K562 (cell line): ENCODE measurements at regions not wholly inside any gene's neighbourhood (a gene's known extent, or its start where the extent isn't known, plus 50 kb on each side); places are given as distances from the start of the nearest gene placed in this dataset.

Source experiments
- ATAC-seq: fragments of 200-7000 bp; cut with Tn5 transposase; 3 replicates; pipeline ENCODE4 v1.9.1; 2020; ENCODE audit warnings: moderate library complexity
- BruUV-seq: library from RNA; stranded (reverse); fragments of 400-500 nt; replicated peaks from 2 replicates; lab custom pipeline; 2021; lab: Mats Ljungman, UMichigan
- CTCF ChIA-PET: fragments of 300-600 bp; formaldehyde crosslinking; extraction: SDS; loops from one replicate; lab custom pipeline; 2021; ENCODE audit warnings: low intra/inter-chr PET ratio; lab: Yijun Ruan, JAX
- POLR2A ChIA-PET: fragments of 300-600, 350-650 bp; sonication (Branson Sonifier 250); formaldehyde crosslinking; extraction: SDS; loops from one replicate; lab custom pipeline; 2021; ENCODE audit warnings: antibody characterized with exemption, inconsistent platforms; lab: Yijun Ruan, JAX
- DNase-seq, 4 experiments: peaks; one replicate each; pipeline versions ENCODE4 v3.0.0 to v3.0.0-alpha.2; 2011 to 2018; ENCODE audit warnings: low spot score in 3 of 4, mixed read lengths in 3 of 4; ENCODE audit errors: extremely low read depth in 1 of 4
- FAIRE-seq: peaks from 2 replicates; lab custom pipeline; 2011; peaks lifted over from hg19 to GRCh38; lab: Jason Lieb, UNC
- H2AFZ ChIP-seq: 2 replicates; pipeline ENCODE4 v1.6.0; 2011; ENCODE audit warnings: low read depth, low read length, control low read depth, inconsistent platforms
- H3K27ac ChIP-seq: fragments of 200-600 bp; 3 replicates; pipeline ENCODE4 v1.8.0; 2011; ENCODE audit warnings: low read depth, mild to moderate bottlenecking, control low read depth, inconsistent platforms, low read length, moderate library complexity, mixed read lengths; ENCODE audit errors: extremely low read depth
- H3K27me3 ChIP-seq, 2 experiments: fragments of 300-600 bp in 1 of 2; 2 replicates in 1 of 2; 3 replicates in 1 of 2; pipeline versions ENCODE4 v1.6.0 to v1.8.0; 2011; ENCODE audit warnings: inconsistent platforms in 2 of 2, low read length in 2 of 2, mild to moderate bottlenecking in 1 of 2, mixed read lengths in 1 of 2, moderate library complexity in 1 of 2; ENCODE audit not compliant: control insufficient read depth in 2 of 2, insufficient read depth in 2 of 2
- H3K36me3 ChIP-seq: fragments of 300-600 bp; 3 replicates; pipeline ENCODE4 v1.8.0; 2011; ENCODE audit warnings: mild to moderate bottlenecking, low read length, inconsistent platforms; ENCODE audit not compliant: control insufficient read depth, insufficient read depth
- H3K4me1 ChIP-seq, 2 experiments: fragments of 200-600 bp in 1 of 2; replicated peaks in 1 of 2; 2 replicates in 1 of 2; 3 replicates in 1 of 2; pipeline versions ENCODE4 v1.5.1 to v1.8.0; 2011; ENCODE audit warnings: inconsistent platforms in 2 of 2, low read length in 2 of 2, mild to moderate bottlenecking in 1 of 2, mixed read lengths in 1 of 2, moderate library complexity in 1 of 2; ENCODE audit not compliant: control insufficient read depth in 2 of 2, insufficient read depth in 2 of 2
- H3K4me2 ChIP-seq: 2 replicates; pipeline ENCODE4 v1.6.1; 2011; ENCODE audit warnings: low read length, control low read depth, inconsistent platforms, mixed read lengths; ENCODE audit not compliant: insufficient read depth
- H3K4me3 ChIP-seq: fragments of 200-600 bp; sonication (generic), shearing (Covaris generic); 2 replicates; pipeline ENCODE4 v1.5.1; 2016; ENCODE audit warnings: control low read depth, inconsistent platforms
- H3K79me2 ChIP-seq: fragments of 200-600 bp; 3 replicates; pipeline ENCODE4 v1.8.0; 2011; ENCODE audit warnings: low read length, inconsistent platforms; ENCODE audit not compliant: control insufficient read depth, insufficient read depth
- H3K9ac ChIP-seq, 2 experiments: 2 replicates each; pipeline versions ENCODE4 v1.6.0 to v1.6.1; 2011; ENCODE audit warnings: low read depth in 2 of 2, low read length in 2 of 2, control low read depth in 1 of 2, inconsistent platforms in 1 of 2, mild to moderate bottlenecking in 1 of 2, mixed read lengths in 1 of 2; ENCODE audit not compliant: insufficient read depth in 1 of 2
- H3K9me1 ChIP-seq: one replicate; pipeline ENCODE4 v1.6.0; 2011; ENCODE audit warnings: inconsistent platforms, mild to moderate bottlenecking, low read length, moderate library complexity; ENCODE audit not compliant: control insufficient read depth, insufficient read depth
- H3K9me3 ChIP-seq: replicated peaks from 2 replicates; pipeline ENCODE4 v1.5.1; 2011; ENCODE audit warnings: low read depth, low read length, inconsistent platforms; ENCODE audit not compliant: control insufficient read depth, insufficient read depth
- H4K20me1 ChIP-seq: replicated peaks from 2 replicates; pipeline ENCODE4 v1.6.1; 2011; ENCODE audit warnings: low read length, inconsistent platforms, mixed read lengths; ENCODE audit not compliant: control insufficient read depth, insufficient read depth
- CREBBP ChIP-seq: IDR thresholded peaks from one replicate; pipeline ENCODE4 v1.6.1; 2012; ENCODE audit warnings: low read depth, mild to moderate bottlenecking, control low read depth, inconsistent platforms, low read length
- GTF2E2 ChIP-seq: fragments of 200-800 bp; sonication (Bioruptor generic); IDR thresholded peaks from 2 replicates; pipeline ENCODE4 v1.6.1; 2016; ENCODE audit warnings: missing genetic modification characterization, missing compliant biosample characterization
- KAT2B ChIP-seq: IDR thresholded peaks from one replicate; pipeline ENCODE4 v1.6.1; 2012; ENCODE audit warnings: low read depth, mild to moderate bottlenecking, control low read depth, inconsistent platforms, low read length, moderate library complexity
- KDM4B ChIP-seq, 2 experiments: fragments of 450-650 bp in 1 of 2; sonication (generic) in 1 of 2; IDR thresholded peaks; 2 replicates each; pipeline ENCODE4 v1.6.1; 2016 to 2017; ENCODE audit warnings: borderline replicate concordance in 2 of 2, antibody characterized with exemption in 1 of 2, low read depth in 1 of 2, mild to moderate bottlenecking in 1 of 2
- NFATC3 ChIP-seq: fragments of 450-650 bp; IDR thresholded peaks from 2 replicates; pipeline ENCODE4 v1.6.1; 2017; ENCODE audit warnings: mild to moderate bottlenecking
- PHTF2 ChIP-seq: fragments of 250-450 bp; sonication (Bioruptor Pico); IDR thresholded peaks from 2 replicates; pipeline ENCODE4 v1.5.0; 2021; ENCODE audit warnings: mild to moderate bottlenecking
- TBP ChIP-seq: optimal IDR thresholded peaks from 2 replicates; pipeline ENCODE3; 2011; ENCODE audit warnings: low read depth, low read length, improper control_type of control experiment
- ZNF695 ChIP-seq: fragments of 450-650 bp; formaldehyde crosslinking; IDR thresholded peaks from 2 replicates; pipeline ENCODE4 v1.4.0; 2020; ENCODE audit warnings: mild to moderate bottlenecking, moderate library complexity
- ZNF766 ChIP-seq: fragments of 200-800 bp; sonication (Bioruptor generic); conservative IDR thresholded peaks from 2 replicates; pipeline ENCODE4 v1.6.1; 2016; ENCODE audit warnings: missing genetic modification characterization, missing compliant biosample characterization
- WGBS: fragments of 100-300 bp; shearing (Covaris generic); methylation state at CpG from one replicate; pipeline ENCODE4 v1.1.6; 2016; ENCODE audit warnings: low coverage, mixed read lengths; ENCODE audit not compliant: insufficient coverage; ENCODE audit errors: missing lambda C conversion rate; 5-methylcytosine and 5-hydroxymethylcytosine counted together
- in situ Hi-C: fragments of 300-500 bp; cut with MboI; formaldehyde crosslinking; loops from 4 replicates; pipeline ENCODE4 v1.15.0; 2018; ENCODE audit warnings: inconsistent platforms, mixed read lengths
- intact Hi-C: fragments of 100-400 bp; cut with micrococcal nuclease; formaldehyde crosslinking; loops from 2 replicates; pipeline ENCODE4 v1.14.2; 2022
- TF ChIP-seq, protein P1 (sequence below): sonication (generic); formaldehyde crosslinking; IDR thresholded peaks from 2 replicates; pipeline ENCODE4 v1.8.1; 2023; ENCODE audit warnings: mild to moderate bottlenecking, missing genetic modification reagents
- TF ChIP-seq, protein P2 (sequence below), 2 experiments: fragments of 450-650 bp; conservative IDR thresholded peaks; 2 replicates each; pipeline ENCODE4 v1.6.1; 2017; ENCODE audit warnings: mild to moderate bottlenecking in 2 of 2, moderate library complexity in 2 of 2
- TF ChIP-seq, protein P3 (sequence below): fragments of 250-450 bp; sonication (Bioruptor Pico); IDR thresholded peaks from 2 replicates; pipeline ENCODE4 v1.5.1; 2021; ENCODE audit warnings: mild to moderate bottlenecking
- TF ChIP-seq, protein P4 (sequence below): fragments of 250-450 bp; sonication (Bioruptor Pico); IDR thresholded peaks from 2 replicates; pipeline ENCODE4 v1.5.0; 2021

DNA sequence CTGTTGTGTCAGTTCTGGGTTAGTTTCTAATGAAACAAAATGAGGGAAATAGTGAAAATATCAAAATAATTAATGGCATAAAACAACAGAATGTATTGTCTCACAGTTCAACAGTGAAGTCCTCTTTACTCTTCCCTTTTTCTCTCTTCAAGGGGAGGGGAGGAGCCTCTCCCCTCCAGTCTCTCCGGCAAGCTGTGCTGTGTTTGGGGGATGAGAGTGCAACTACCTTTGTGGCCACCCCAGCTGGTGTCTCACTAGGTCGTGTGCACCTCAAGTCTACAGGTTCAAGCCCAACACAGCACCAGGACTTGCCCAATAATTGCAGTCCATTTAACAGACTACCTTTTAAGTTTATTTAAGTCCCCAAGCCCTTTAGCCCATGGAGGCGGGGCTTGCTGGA, 271.7 kb upstream of the DOK6 start:
- Histone ChIP-seq H3K4me1 (no peaks in the 10 kb centered on the region), H3K9ac (no peak overlapping the region), H3K36me3 (no peaks in the 10 kb centered on the region), H4K20me1 (no peaks in the 10 kb centered on the region), H3K27ac (no peak overlapping the region), H3K4me2 (no peak overlapping the region), H3K9me1 (no peaks in the 10 kb centered on the region), H3K27me3 (no peaks in the 10 kb centered on the region), H2AFZ (no peak overlapping the region), H3K79me2 (no peaks in the 10 kb centered on the region), H3K4me3 (no peak overlapping the region), H3K9me3 (no peaks in the 10 kb centered on the region)
- TF ChIP-seq, protein P1, sequence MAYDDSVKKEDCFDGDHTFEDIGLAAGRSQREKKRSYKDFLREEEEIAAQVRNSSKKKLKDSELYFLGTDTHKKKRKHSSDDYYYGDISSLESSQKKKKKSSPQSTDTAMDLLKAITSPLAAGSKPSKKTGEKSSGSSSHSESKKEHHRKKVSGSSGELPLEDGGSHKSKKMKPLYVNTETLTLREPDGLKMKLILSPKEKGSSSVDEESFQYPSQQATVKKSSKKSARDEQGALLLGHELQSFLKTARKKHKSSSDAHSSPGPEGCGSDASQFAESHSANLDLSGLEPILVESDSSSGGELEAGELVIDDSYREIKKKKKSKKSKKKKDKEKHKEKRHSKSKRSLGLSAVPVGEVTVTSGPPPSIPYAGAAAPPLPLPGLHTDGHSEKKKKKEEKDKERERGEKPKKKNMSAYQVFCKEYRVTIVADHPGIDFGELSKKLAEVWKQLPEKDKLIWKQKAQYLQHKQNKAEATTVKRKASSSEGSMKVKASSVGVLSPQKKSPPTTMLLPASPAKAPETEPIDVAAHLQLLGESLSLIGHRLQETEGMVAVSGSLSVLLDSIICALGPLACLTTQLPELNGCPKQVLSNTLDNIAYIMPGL (CRISPR knock-in tag), result no peak
- TF ChIP-seq TBP (no peak), CREBBP (no peak), ZNF695 (CRISPR knock-in tag) (no peak), GTF2E2 (tag) (no peak), ZNF766 (CRISPR knock-in tag) (no peak), PHTF2 (no peak), KAT2B (no peak), NFATC3 (no peak), KDM4B (IDR thresholded peaks at IDR 0.05; ENCODE audit: borderline replicate concordance in 2 of 2, low read depth in 1 of 2) (no peak)
- TF ChIP-seq, protein P2, sequence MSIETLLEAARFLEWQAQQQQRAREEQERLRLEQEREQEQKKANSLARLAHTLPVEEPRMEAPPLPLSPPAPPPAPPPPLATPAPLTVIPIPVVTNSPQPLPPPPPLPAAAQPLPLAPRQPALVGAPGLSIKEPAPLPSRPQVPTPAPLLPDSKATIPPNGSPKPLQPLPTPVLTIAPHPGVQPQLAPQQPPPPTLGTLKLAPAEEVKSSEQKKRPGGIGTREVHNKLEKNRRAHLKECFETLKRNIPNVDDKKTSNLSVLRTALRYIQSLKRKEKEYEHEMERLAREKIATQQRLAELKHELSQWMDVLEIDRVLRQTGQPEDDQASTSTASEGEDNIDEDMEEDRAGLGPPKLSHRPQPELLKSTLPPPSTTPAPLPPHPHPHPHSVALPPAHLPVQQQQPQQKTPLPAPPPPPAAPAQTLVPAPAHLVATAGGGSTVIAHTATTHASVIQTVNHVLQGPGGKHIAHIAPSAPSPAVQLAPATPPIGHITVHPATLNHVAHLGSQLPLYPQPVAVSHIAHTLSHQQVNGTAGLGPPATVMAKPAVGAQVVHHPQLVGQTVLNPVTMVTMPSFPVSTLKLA (conservative IDR thresholded peaks at IDR 0.05), result no peak
- TF ChIP-seq, protein P3, sequence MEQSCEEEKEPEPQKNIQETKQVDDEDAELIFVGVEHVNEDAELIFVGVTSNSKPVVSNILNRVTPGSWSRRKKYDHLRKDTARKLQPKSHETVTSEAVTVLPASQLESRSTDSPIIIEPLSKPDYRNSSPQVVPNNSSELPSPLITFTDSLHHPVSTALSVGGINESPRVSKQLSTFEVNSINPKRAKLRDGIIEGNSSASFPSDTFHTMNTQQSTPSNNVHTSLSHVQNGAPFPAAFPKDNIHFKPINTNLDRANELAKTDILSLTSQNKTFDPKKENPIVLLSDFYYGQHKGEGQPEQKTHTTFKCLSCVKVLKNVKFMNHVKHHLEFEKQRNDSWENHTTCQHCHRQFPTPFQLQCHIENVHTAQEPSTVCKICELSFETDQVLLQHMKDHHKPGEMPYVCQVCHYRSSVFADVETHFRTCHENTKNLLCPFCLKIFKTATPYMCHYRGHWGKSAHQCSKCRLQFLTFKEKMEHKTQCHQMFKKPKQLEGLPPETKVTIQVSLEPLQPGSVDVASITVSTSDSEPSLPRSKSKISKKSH, result no peak
- TF ChIP-seq, protein P4, sequence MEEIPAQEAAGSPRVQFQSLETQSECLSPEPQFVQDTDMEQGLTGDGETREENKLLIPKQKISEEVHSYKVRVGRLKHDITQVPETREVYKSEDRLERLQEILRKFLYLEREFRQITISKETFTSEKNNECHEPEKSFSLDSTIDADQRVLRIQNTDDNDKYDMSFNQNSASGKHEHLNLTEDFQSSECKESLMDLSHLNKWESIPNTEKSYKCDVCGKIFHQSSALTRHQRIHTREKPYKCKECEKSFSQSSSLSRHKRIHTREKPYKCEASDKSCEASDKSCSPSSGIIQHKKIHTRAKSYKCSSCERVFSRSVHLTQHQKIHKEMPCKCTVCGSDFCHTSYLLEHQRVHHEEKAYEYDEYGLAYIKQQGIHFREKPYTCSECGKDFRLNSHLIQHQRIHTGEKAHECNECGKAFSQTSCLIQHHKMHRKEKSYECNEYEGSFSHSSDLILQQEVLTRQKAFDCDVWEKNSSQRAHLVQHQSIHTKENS (CRISPR knock-in tag), result no peak
- ChIA-PET CTCF (no interaction called here), POLR2A (no interaction called here)
- DNase-seq (no peak), ATAC-seq (no peak), FAIRE-seq (no peak)
- in situ Hi-C loops, result no loop called here
- BruUV-seq, result no TSS peak
- WGBS, result 0% methylated on average over 1 of the region's 3 CpGs
- intact Hi-C loops, result no loop called here
